Body of pancreas (tissue), 4 donors: ENCODE measurements at regions not wholly inside any gene's neighbourhood (a gene's known extent, or its start where the extent isn't known, plus 50 kb on each side); places are given as distances from the start of the nearest gene placed in this dataset.

Experiments used
- CTCF ChIP-seq, 7 experiments: fragments of 450-650 bp in 4 of 7; fragments of 200-600 bp in 3 of 7; sonication (generic) in 3 of 7; IDR thresholded peaks; one replicate each; pipeline ENCODE4 v1.5.1; 2016 to 2019; ENCODE audit warnings: antibody characterized with exemption in 7 of 7
- POLR2A ChIP-seq, 3 donors: fragments of 450-650 bp; IDR thresholded peaks; one replicate each; pipeline ENCODE4 v1.6.1; 2016; ENCODE audit warnings: antibody characterized with exemption in 3 of 3, mild to moderate bottlenecking in 2 of 3

GRCh38 chr7:113801751-113802150 is 117.1 kb downstream of the PPP1R3A start:
- TF ChIP-seq CTCF (IDR thresholded peaks at IDR 0.05) (no peak), POLR2A (IDR thresholded peaks at IDR 0.05) (no peak)
